ENCODE measurements at regions not wholly inside any gene's neighbourhood (a gene's known extent, or its start where the extent isn't known, plus 50 kb on each side); places are given as distances from the start of the nearest gene placed in this dataset.

GRCh38 chr3:148202386-148202785 is 495.3 kb upstream of the AGTR1 start:
- peak; percentile 20 for TF ChIP-seq CTCF (IDR thresholded peaks at IDR 0.05; ENCODE audit: low read depth, low read length, poor library complexity, severe bottlenecking)
- TF ChIP-seq EZH2phosphoT487 (IDR thresholded peaks at IDR 0.05; ENCODE audit: borderline replicate concordance, low read length) = no peak
